ENCODE measurements at regions not wholly inside any gene's neighbourhood (a gene's known extent, or its start where the extent isn't known, plus 50 kb on each side); places are given as distances from the start of the nearest gene placed in this dataset.

GRCh38 chr6:109242029-109242428, 140.2 kb downstream of the CD164 start:
- TF ChIP-seq ATF3 (IDR thresholded peaks at IDR 0.05; ENCODE audit: insufficient read depth, low read depth, low read length) (no peak), CTCF (IDR thresholded peaks at IDR 0.05; ENCODE audit: control extremely low read depth in 1 of 3, insufficient read depth in 1 of 3, low read depth in 1 of 3, low read length in 3 of 3) (no peak), POLR2AphosphoS5 (IDR thresholded peaks at IDR 0.05; ENCODE audit: low read depth, low read length) (no peak), SAP30 (IDR thresholded peaks at IDR 0.05; ENCODE audit: insufficient read depth, insufficient replicate concordance, low read length) (no peak), KDM1A (IDR thresholded peaks at IDR 0.05; ENCODE audit: borderline replicate concordance, low read length) (no peak), YY1 (IDR thresholded peaks at IDR 0.05; ENCODE audit: low read depth, low read length) (no peak), SP1 (IDR thresholded peaks at IDR 0.05; ENCODE audit: low read depth, low read length) (no peak), E2F6 (IDR thresholded peaks at IDR 0.05) (no peak), POLR2A (IDR thresholded peaks at IDR 0.05; ENCODE audit: control extremely low read depth in 1 of 2, low read depth in 2 of 2, low read length in 2 of 2) (no peak), GABPA (IDR thresholded peaks at IDR 0.05; ENCODE audit: borderline replicate concordance, insufficient read depth, low read length) (no peak), RFX5 (IDR thresholded peaks at IDR 0.05; ENCODE audit: borderline replicate concordance, low read depth, low read length) (no peak)
